Transverse colon (tissue), 4 donors: ENCODE measurements at regions not wholly inside any gene's neighbourhood (a gene's known extent, or its start where the extent isn't known, plus 50 kb on each side); places are given as distances from the start of the nearest gene placed in this dataset.

Experiments used
- DNase-seq: peaks from one replicate; pipeline ENCODE4 v3.0.0-alpha.2; 2019
- H3K27ac ChIP-seq, 4 donors: fragments of 200-600 bp; sonication (generic); 2 replicates each; pipeline ENCODE4 v1.5.1; 2016 to 2018; ENCODE audit warnings: inconsistent platforms in 4 of 4
- H3K27me3 ChIP-seq: fragments of 200-600 bp; sonication (generic); 2 replicates; pipeline ENCODE4 v1.5.1; 2017; ENCODE audit warnings: inconsistent platforms
- H3K36me3 ChIP-seq, 4 donors: fragments of 200-600 bp; sonication (generic); 2 replicates each; pipeline ENCODE4 v1.5.1; 2017 to 2019; ENCODE audit warnings: inconsistent platforms in 4 of 4
- H3K4me1 ChIP-seq, 4 donors: fragments of 200-600 bp; sonication (generic); 2 replicates each; pipeline ENCODE4 v1.5.1; 2017 to 2020; ENCODE audit warnings: inconsistent platforms in 4 of 4
- H3K4me3 ChIP-seq, 4 donors: fragments of 200-600 bp; sonication (generic); 1 replicate in 1 of 4; 2 replicates in 3 of 4; pipeline versions ENCODE4 v1.5.1 to v1.6.1; 2017 to 2019; ENCODE audit warnings: inconsistent platforms in 4 of 4
- H3K9me3 ChIP-seq, 2 donors: fragments of 200-600 bp; sonication (generic); 2 replicates each; pipeline ENCODE4 v1.5.1; 2017 to 2019; ENCODE audit warnings: inconsistent platforms in 2 of 2
- CTCF ChIP-seq, 5 experiments: fragments of 200-600 bp in 3 of 5; fragments of 450-650 bp in 2 of 5; sonication (generic) in 3 of 5; IDR thresholded peaks; 1 replicate in 2 of 5; 2 replicates in 3 of 5; pipeline ENCODE4 v1.5.1; 2016 to 2017; ENCODE audit warnings: antibody characterized with exemption in 5 of 5, inconsistent platforms in 3 of 5, mild to moderate bottlenecking in 2 of 5, moderate library complexity in 1 of 5
- EP300 ChIP-seq: sonication (generic); formaldehyde crosslinking; IDR thresholded peaks from one replicate; pipeline ENCODE4 v1.6.1; 2017; ENCODE audit warnings: antibody characterized with exemption, low read depth
- POLR2A ChIP-seq: fragments of 450-650 bp; IDR thresholded peaks from one replicate; pipeline ENCODE4 v1.6.1; 2016; ENCODE audit warnings: antibody characterized with exemption, mild to moderate bottlenecking, moderate library complexity
- POLR2AphosphoS5 ChIP-seq, 3 donors: sonication (generic); formaldehyde crosslinking; IDR thresholded peaks; one replicate each; pipeline ENCODE4 v1.6.1; 2016; ENCODE audit warnings: antibody characterized with exemption in 3 of 3
- WGBS, 2 donors: methylation state at CpG; one replicate each; pipeline ENCODE4 v1.1.5; 2018; ENCODE audit warnings: low coverage in 1 of 2; 5-methylcytosine and 5-hydroxymethylcytosine counted together
- in situ Hi-C, 4 donors: fragments of 200-750 bp; cut with MboI; loops; one replicate each; pipeline versions ENCODE4 v1.15.0 to v1.15.1; 2017; ENCODE audit warnings: low sequenced_read_pairs in 3 of 4, low pct_ligation_motif_present in 1 of 4, low pct_unique_long_range_greater_than_20kb in 1 of 4
- intact Hi-C: fragments of 100-400 bp; cut with DNase I; formaldehyde crosslinking; loops from one replicate; pipeline ENCODE4 v1.15.1; 2023; ENCODE audit warnings: low total_unique reads

- TF ChIP-seq CTCF (IDR thresholded peaks at IDR 0.05) (no peak), POLR2A (no peak), EP300 (no peak), POLR2AphosphoS5 (IDR thresholded peaks at IDR 0.05) (no peak)
- no peak for DNase-seq
- Histone ChIP-seq H3K27me3 (no peaks in the 10 kb centered on the region), H3K36me3 (no peaks in the 10 kb centered on the region), H3K9me3 (no peaks in the 10 kb centered on the region), H3K4me3 (no peak overlapping the region), H3K4me1 (no peaks in the 10 kb centered on the region), H3K27ac (no peak overlapping the region)
- intact Hi-C loops (no loop called here), in situ Hi-C loops (no loop called here)
- WGBS, 2 donors = 86 to 92% methylated on average over 1 of the region's 1 CpG
These were observed 431.2 kb upstream of the SLC10A2 start for GRCh38 chr13:103497404-103497803.

GRCh38 chr13:103487841-103488240 is 421.6 kb upstream of the SLC10A2 start:
- Histone ChIP-seq H3K27me3 (no peaks in the 10 kb centered on the region), H3K9me3 (no peaks in the 10 kb centered on the region), H3K4me1 (no peaks in the 10 kb centered on the region), H3K36me3 (no peaks in the 10 kb centered on the region), H3K4me3 (no peak overlapping the region), H3K27ac (no peak overlapping the region)
- intact Hi-C loops = no loop called here
- no peak for TF ChIP-seq POLR2AphosphoS5 (IDR thresholded peaks at IDR 0.05)
- no peak for TF ChIP-seq POLR2A
- TF ChIP-seq EP300 = no peak
- TF ChIP-seq CTCF (IDR thresholded peaks at IDR 0.05) = no peak
- DNase-seq = no peak
- WGBS, 2 donors = 60 to 70% methylated on average over 2 of the region's 2 CpGs
- in situ Hi-C loops = no loop called here

GRCh38 chr13:103473081-103473480 is 406.9 kb upstream of the SLC10A2 start:
- Histone ChIP-seq H3K4me1 (no peaks in the 10 kb centered on the region), H3K27ac (no peak overlapping the region), H3K27me3 (no peaks in the 10 kb centered on the region), H3K9me3 (no peaks in the 10 kb centered on the region), H3K4me3 (no peak overlapping the region), H3K36me3 (no peaks in the 10 kb centered on the region)
- intact Hi-C loops (no loop called here), in situ Hi-C loops (no loop called here)
- no peak for DNase-seq
- 90% methylated on average over 1 of the region's 1 CpG for WGBS, 2 donors
- TF ChIP-seq EP300 (no peak), POLR2AphosphoS5 (IDR thresholded peaks at IDR 0.05) (no peak), POLR2A (no peak), CTCF (IDR thresholded peaks at IDR 0.05) (no peak)

- in situ Hi-C loops = no loop called here
- Histone ChIP-seq H3K36me3 (no peaks in the 10 kb centered on the region), H3K27me3 (no peaks in the 10 kb centered on the region), H3K4me3 (no peak overlapping the region), H3K4me1 (no peaks in the 10 kb centered on the region), H3K27ac (no peak overlapping the region), H3K9me3 (no peaks in the 10 kb centered on the region)
- intact Hi-C loops = no loop called here
- TF ChIP-seq EP300 (no peak), POLR2A (no peak), CTCF (IDR thresholded peaks at IDR 0.05) (no peak), POLR2AphosphoS5 (IDR thresholded peaks at IDR 0.05) (no peak)
- 69 to 100% methylated on average over 1 to 4 of the region's 4 CpGs for WGBS, 2 donors
- DNase-seq = no peak
These were observed 405.7 kb upstream of the SLC10A2 start for GRCh38 chr13:103471896-103472295.
